GM12875 (cell line): ENCODE measurements at regions not wholly inside any gene's neighbourhood (a gene's known extent, or its start where the extent isn't known, plus 50 kb on each side); places are given as distances from the start of the nearest gene placed in this dataset.

Source experiments
- H3K4me3 ChIP-seq: one replicate; pipeline ENCODE4 v1.5.1; 2011; ENCODE audit warnings: low read depth, low read length, control low read depth
- TF ChIP-seq, protein P1 (sequence below): IDR thresholded peaks from 2 replicates; pipeline ENCODE4 v1.5.1; 2011; ENCODE audit warnings: low read depth, mild to moderate bottlenecking, control low read depth, inconsistent platforms, low read length, moderate library complexity, borderline replicate concordance; ENCODE audit not compliant: insufficient read depth

GRCh38 chr13:84025824-84026223 is 143.6 kb upstream of the SLITRK1 start:
- TF ChIP-seq, protein P1, sequence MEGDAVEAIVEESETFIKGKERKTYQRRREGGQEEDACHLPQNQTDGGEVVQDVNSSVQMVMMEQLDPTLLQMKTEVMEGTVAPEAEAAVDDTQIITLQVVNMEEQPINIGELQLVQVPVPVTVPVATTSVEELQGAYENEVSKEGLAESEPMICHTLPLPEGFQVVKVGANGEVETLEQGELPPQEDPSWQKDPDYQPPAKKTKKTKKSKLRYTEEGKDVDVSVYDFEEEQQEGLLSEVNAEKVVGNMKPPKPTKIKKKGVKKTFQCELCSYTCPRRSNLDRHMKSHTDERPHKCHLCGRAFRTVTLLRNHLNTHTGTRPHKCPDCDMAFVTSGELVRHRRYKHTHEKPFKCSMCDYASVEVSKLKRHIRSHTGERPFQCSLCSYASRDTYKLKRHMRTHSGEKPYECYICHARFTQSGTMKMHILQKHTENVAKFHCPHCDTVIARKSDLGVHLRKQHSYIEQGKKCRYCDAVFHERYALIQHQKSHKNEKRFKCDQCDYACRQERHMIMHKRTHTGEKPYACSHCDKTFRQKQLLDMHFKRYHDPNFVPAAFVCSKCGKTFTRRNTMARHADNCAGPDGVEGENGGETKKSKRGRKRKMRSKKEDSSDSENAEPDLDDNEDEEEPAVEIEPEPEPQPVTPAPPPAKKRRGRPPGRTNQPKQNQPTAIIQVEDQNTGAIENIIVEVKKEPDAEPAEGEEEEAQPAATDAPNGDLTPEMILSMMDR = no peak

GRCh38 chr13:83996415-83996814 is 114.1 kb upstream of the SLITRK1 start:
- no peak overlapping the region for H3K4me3 ChIP-seq
- TF ChIP-seq, protein P1 = no peak

More at GRCh38 chr13:84025824-84026223, 143.6 kb upstream of the SLITRK1 start:
- no peak overlapping the region for H3K4me3 ChIP-seq

- H3K4me3 ChIP-seq = no peak overlapping the region
- TF ChIP-seq, protein P1 = no peak
These were observed 113.7 kb upstream of the SLITRK1 start for GRCh38 chr13:83995930-83996329.

DNA sequence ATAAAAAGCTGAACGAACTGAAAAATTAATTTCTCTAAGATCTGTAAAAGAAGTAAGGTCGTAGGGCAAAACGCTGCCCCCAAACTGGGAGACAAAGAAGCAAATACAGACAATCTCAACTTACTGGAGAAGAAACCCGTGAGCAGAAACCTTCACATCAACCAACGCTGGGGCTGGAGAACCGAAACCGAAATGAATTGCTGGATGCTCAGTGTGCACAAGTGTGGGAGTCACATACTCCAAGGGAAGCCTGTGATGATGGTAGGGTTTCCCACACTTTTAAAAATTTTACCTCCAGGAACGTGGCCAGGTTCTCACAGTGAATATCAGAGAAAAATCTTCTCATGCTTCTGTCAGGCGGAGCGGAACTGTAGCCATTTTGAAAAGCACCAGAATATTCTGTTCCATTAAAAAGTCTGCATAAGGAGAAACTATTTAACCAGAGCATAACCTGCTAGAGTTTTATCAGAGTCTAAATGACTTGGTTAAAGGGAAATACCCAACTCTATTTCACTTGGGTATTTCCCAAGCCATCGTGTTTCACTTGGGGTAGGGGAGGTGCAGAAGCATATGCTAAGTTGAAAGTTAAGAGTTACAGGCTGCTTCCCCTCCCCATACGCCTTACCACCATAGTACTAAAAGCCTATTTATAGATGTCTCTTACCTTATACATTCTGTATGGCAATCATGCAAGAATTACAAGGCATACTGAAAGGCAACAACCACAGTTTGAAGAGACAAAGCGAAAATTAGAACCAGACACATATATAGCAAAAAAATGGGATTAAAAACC is 110.5 kb upstream of the SLITRK1 start:
- H3K4me3 ChIP-seq = no peak overlapping the region

DNA sequence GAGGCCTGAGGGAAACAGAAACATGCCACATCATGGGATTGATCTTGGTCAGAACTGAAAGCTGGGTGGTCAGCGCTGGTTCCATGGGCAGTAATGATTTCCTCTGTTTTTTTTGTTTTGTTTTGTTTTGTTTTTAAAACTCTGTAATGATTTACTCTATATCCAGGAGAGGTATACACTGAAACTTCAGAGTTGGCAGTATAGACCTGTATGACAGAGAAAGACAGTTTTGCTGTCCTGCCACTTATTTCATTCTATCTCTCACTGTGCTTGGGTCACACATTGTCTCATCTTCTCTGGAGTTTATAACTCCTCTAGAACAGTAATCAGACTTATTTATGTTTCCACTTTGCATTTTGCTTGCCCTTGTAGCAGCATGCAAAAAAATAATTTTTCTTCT is 105.1 kb upstream of the SLITRK1 start:
- TF ChIP-seq, protein P1 = no peak
- H3K4me3 ChIP-seq = no peak overlapping the region

More for the DNA sequence above, 110.5 kb upstream of the SLITRK1 start:
- TF ChIP-seq, protein P1 = no peak

DNA sequence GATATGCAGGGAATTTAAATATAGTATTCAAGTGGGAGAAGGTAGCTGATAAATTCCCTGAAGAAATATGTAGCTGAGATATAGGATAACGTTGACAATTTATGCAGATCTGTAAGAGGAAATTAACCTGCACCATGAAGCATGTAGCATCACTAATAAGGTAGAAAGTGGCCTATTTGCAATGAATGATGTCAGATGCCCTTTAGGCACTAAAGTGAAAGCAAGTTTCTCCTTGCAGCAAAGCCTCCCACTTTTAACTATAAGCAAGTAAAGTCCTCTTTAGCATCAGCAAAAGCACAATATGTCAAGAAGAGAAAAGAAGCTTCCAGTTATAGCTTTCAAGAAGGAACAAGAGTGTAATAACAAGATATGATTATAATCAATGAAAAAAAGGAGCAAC is 102.5 kb upstream of the SLITRK1 start:
- H3K4me3 ChIP-seq = no peak overlapping the region

More for the DNA sequence above, 102.5 kb upstream of the SLITRK1 start:
- TF ChIP-seq, protein P1 = no peak
